ENCODE measurements at regions not wholly inside any gene's neighbourhood (a gene's known extent, or its start where the extent isn't known, plus 50 kb on each side); places are given as distances from the start of the nearest gene placed in this dataset.
A peak's percentile ranks its signal among the peaks of the same experiment; 100 is the strongest.

DNA sequence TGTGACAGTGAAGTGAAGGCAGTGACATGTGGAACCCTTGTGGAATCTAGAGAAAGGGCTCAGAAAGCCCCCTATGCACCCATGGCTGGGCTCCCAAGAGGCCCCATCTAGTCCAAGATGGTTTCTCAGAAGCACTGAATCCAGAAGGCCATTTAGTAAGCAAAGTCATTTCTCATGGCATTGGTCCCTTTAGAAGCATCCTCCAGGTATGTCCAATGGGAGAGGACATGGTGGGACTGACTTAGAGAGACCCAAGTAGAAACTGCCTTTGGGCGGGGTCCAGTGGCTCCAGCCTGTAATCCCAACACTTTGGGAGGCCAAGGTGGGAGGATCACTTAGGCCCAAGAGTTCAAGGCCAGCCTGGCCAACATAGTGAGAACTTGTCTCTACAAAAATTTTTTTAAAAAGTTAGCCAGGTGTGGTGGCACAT lies 72.5 kb upstream of the RMDN2 start:
- WGBS, 2 donors, result 100% methylated on average over 1 of the region's 1 CpG
- Histone ChIP-seq H3K27me3 (no peaks in the 10 kb centered on the region), H3K4me3 (no peak overlapping the region), H3K36me3 (no peaks in the 10 kb centered on the region), H3K9me3 (no peaks in the 10 kb centered on the region), H3K27ac (peak overlapping the region in 1 of 4 donors; percentile 11), H3K4me1 (peaks cover 0 to 39% (median 0%) of the 10 kb centered on the region in 4 donors)
- TF ChIP-seq CTCF (IDR thresholded peaks at IDR 0.05) (no peak), POLR2A (IDR thresholded peaks at IDR 0.05) (no peak), EP300 (IDR thresholded peaks at IDR 0.05) (no peak)
- DNase-seq (ENCODE audit: low spot score in 2 of 2), result no peak

DNA sequence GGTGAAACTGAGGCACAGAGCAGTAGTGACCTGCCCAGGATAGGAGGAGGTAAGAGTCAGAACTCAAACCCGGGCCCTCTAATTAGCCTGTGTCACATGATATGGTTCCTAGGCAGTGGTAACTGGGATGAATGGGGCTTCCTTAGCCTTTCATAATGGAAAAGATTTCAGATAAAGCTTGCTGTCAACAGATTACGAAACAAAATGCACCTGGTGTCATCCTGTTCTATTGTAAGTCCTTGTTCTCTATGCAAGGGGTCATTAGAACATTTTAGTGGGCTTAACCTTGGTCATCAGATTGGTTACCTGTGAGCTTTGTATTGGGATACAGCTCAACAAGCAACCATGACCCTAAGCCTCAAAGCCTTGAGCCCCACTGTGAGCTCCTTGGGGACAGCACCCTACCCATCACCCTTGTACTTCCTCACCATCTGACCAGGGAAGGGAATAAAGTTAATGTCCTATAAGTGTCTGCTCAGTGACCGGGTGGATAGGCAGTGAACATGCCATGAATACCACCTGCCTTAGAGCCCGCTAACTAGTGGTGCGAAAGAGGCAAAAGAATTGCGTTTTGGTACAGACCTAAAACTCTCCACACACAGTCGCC lies 70.3 kb upstream of the RMDN2 start:
- H3K9me3 ChIP-seq, result peaks cover 0 to 14% (median 0%) of the 10 kb centered on the region in 4 donors
- peak overlapping the region in 3 of 4 donors; percentile 0 to 67 (median 49) for H3K27ac ChIP-seq
- no peak for TF ChIP-seq EP300 (IDR thresholded peaks at IDR 0.05)
- TF ChIP-seq CTCF (IDR thresholded peaks at IDR 0.05), result no peak
- TF ChIP-seq POLR2A (IDR thresholded peaks at IDR 0.05), result no peak
- no peak overlapping the region for H3K4me3 ChIP-seq
- H3K4me1 ChIP-seq, result peaks cover 0 to 53% (median 2%) of the 10 kb centered on the region in 4 donors
- DNase-seq (ENCODE audit: low spot score in 2 of 2), result no peak
- WGBS, 2 donors, result 83 to 85% methylated on average over 7 of the region's 7 CpGs
- H3K36me3 ChIP-seq, result no peaks in the 10 kb centered on the region
- no peaks in the 10 kb centered on the region for H3K27me3 ChIP-seq

GRCh38 chr2:37855283-37856041 lies 69.6 kb upstream of the RMDN2 start:
- Histone ChIP-seq H3K4me3 (no peak overlapping the region), H3K36me3 (no peaks in the 10 kb centered on the region), H3K4me1 (peaks cover 0 to 53% (median 2%) of the 10 kb centered on the region in 4 donors), H3K27ac (peak overlapping the region; percentile 0 to 67 (median 44)), H3K27me3 (no peaks in the 10 kb centered on the region), H3K9me3 (peaks cover 0 to 16% (median 0%) of the 10 kb centered on the region in 4 donors)
- TF ChIP-seq CTCF (IDR thresholded peaks at IDR 0.05) (no peak), POLR2A (IDR thresholded peaks at IDR 0.05) (no peak), EP300 (IDR thresholded peaks at IDR 0.05) (peak in 1 of 2 donors; percentile 43)
- 43 to 51% methylated on average over 10 to 11 of the region's 13 CpGs for WGBS, 2 donors
- DNase-seq (ENCODE audit: low spot score in 2 of 2), result no peak

DNA sequence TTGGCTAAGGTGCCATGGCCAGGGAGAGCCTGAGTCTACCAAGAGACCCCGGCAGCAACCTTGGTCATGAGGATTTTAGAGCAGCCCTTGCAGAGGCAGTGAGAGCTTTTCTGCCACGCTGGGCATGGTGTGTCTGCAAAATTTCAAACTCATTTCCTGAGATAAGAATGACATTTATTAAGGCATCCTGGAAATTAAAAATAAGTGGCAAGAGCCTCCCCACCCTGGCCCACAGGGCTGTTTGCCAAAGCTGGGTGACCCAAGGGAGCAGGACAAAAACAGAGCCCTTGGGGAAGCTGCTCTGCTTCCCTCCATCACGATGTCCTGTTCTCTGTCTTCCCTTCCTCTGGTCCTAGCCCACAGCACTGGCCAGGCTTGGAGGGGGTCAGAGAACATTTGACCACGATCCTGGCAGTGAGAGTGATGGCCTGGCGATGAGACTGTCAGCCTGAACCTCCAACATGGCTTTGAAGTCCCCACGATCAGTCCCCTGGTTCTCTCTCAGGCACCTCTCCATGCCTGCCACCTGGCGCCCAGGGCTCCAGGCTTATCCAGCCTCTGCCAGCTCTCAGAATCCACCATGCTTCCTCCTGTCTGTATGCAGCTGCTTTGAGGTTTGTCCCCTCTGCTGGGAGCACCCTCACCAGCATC lies 68.9 kb upstream of the RMDN2 start:
- H3K27me3 ChIP-seq, result no peaks in the 10 kb centered on the region
- peaks cover 0 to 16% (median 0%) of the 10 kb centered on the region in 4 donors for H3K9me3 ChIP-seq
- peaks cover 0 to 47% (median 2%) of the 10 kb centered on the region in 4 donors for H3K4me1 ChIP-seq
- peak overlapping the region; percentile 0 to 67 (median 44) for H3K27ac ChIP-seq
- no peak for DNase-seq (ENCODE audit: low spot score in 2 of 2)
- H3K36me3 ChIP-seq, result no peaks in the 10 kb centered on the region
- TF ChIP-seq POLR2A (IDR thresholded peaks at IDR 0.05), result no peak
- TF ChIP-seq EP300 (IDR thresholded peaks at IDR 0.05), result no peak
- no peak for TF ChIP-seq CTCF (IDR thresholded peaks at IDR 0.05)
- no peak overlapping the region for H3K4me3 ChIP-seq
- WGBS, 2 donors, result 60 to 71% methylated on average over 7 of the region's 7 CpGs
